H1 (cell line): ENCODE measurements at regions not wholly inside any gene's neighbourhood (a gene's known extent, or its start where the extent isn't known, plus 50 kb on each side); places are given as distances from the start of the nearest gene placed in this dataset.

Source experiments
- FOSL1 ChIP-seq: IDR thresholded peaks from 2 replicates; pipeline ENCODE4 v1.6.1; 2011; ENCODE audit warnings: mild to moderate bottlenecking, low read depth, low read length, moderate library complexity; ENCODE audit not compliant: insufficient read depth
- TF ChIP-seq, protein P1 (sequence below): IDR thresholded peaks from 2 replicates; pipeline ENCODE4 v1.6.1; 2012; ENCODE audit warnings: inconsistent platforms
- TF ChIP-seq, protein P2 (sequence below), 3 experiments: IDR thresholded peaks; 1 replicate in 2 of 3; 2 replicates in 1 of 3; pipeline versions ENCODE4 v1.5.1 to v1.6.1; 2011; ENCODE audit warnings: low read length in 3 of 3, mild to moderate bottlenecking in 3 of 3, inconsistent platforms in 2 of 3, low read depth in 1 of 3, moderate library complexity in 1 of 3; ENCODE audit not compliant: insufficient read depth in 1 of 3; ENCODE audit errors: control extremely low read depth in 1 of 3

DNA sequence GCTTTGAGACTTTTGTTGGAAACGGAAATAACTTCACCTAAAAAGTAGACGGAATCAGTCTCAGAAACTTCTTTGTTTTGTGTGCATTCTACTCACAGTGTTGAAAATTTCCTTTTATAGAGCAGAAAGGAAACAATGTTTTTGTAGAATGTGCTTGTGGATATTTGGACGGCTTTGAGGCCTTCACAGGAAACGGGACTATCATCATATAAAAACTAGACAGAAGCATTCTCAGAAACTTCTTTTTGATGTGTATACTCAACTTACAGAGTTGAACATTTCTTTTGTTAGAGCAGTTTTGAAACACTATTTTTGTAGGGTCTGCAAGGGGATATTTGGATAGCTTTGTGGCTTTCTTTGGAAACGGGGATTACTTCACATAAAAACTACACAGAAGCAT lies 627.5 kb upstream of the ZNF337 start (continued):
- TF ChIP-seq, protein P1, sequence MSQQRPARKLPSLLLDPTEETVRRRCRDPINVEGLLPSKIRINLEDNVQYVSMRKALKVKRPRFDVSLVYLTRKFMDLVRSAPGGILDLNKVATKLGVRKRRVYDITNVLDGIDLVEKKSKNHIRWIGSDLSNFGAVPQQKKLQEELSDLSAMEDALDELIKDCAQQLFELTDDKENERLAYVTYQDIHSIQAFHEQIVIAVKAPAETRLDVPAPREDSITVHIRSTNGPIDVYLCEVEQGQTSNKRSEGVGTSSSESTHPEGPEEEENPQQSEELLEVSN = no peak
- no peak for TF ChIP-seq FOSL1
- TF ChIP-seq, protein P2, sequence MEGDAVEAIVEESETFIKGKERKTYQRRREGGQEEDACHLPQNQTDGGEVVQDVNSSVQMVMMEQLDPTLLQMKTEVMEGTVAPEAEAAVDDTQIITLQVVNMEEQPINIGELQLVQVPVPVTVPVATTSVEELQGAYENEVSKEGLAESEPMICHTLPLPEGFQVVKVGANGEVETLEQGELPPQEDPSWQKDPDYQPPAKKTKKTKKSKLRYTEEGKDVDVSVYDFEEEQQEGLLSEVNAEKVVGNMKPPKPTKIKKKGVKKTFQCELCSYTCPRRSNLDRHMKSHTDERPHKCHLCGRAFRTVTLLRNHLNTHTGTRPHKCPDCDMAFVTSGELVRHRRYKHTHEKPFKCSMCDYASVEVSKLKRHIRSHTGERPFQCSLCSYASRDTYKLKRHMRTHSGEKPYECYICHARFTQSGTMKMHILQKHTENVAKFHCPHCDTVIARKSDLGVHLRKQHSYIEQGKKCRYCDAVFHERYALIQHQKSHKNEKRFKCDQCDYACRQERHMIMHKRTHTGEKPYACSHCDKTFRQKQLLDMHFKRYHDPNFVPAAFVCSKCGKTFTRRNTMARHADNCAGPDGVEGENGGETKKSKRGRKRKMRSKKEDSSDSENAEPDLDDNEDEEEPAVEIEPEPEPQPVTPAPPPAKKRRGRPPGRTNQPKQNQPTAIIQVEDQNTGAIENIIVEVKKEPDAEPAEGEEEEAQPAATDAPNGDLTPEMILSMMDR (IDR thresholded peaks at IDR 0.05; ENCODE audit: control extremely low read depth in 1 of 3, insufficient read depth in 1 of 3, low read depth in 1 of 3, low read length in 3 of 3) = no peak
